ENCODE measurements at regions not wholly inside any gene's neighbourhood (a gene's known extent, or its start where the extent isn't known, plus 50 kb on each side); places are given as distances from the start of the nearest gene placed in this dataset.

- no peaks in the 10 kb centered on the region for H3K79me2 ChIP-seq (ENCODE audit: insufficient read depth, low read length)
- H4K91ac ChIP-seq (ENCODE audit: insufficient read length, low read depth, low read length): no peak overlapping the region
- H2AFZ ChIP-seq (ENCODE audit: low read length): no peak overlapping the region
- H2BK120ac ChIP-seq (ENCODE audit: low read depth, low read length, poor library complexity, severe bottlenecking): no peak overlapping the region
- no peak overlapping the region for H2BK5ac ChIP-seq (ENCODE audit: insufficient read length, low read length)
- H2BK15ac ChIP-seq (ENCODE audit: low read depth, low read length): no peak overlapping the region; the same call in 1 of the 2 replicates
- no peak overlapping the region for H3K27ac ChIP-seq (ENCODE audit: insufficient read length, low read depth, low read length)
- H3K9me3 Mint-ChIP-seq: no peaks in the 10 kb centered on the region; a peak in 1 of 5 replicates
- H3K9ac ChIP-seq (ENCODE audit: extremely low read depth, insufficient read length, low read length): no peak overlapping the region
- 0 out of 7 replicates have a peak overlapping the region, but pooled peaks of 1 of the 3 experiments have one; percentile 49 for H3K27ac Mint-ChIP-seq
- DNase-seq: no peak
- H4K8ac ChIP-seq (replicated peaks; ENCODE audit: insufficient read length, low read depth, low read length): no peak overlapping the region
- H3K79me1 ChIP-seq (ENCODE audit: insufficient read depth, low read depth, low read length, poor library complexity, severe bottlenecking): no peaks in the 10 kb centered on the region
- H3K4me1 Mint-ChIP-seq: peaks cover 0 to 6% of the 10 kb centered on the region in 2 experiments; a peak in 2 of 4 replicates
- H3K4me3 Mint-ChIP-seq: no peak overlapping the region
- no peaks in the 10 kb centered on the region for H3K4me1 ChIP-seq (ENCODE audit: insufficient read depth, low read length)
- no peaks in the 10 kb centered on the region for H3K27me3 Mint-ChIP-seq (ENCODE audit: low read depth)
- H3K4ac ChIP-seq (ENCODE audit: low read depth, low read length): no peak overlapping the region
- H3K14ac ChIP-seq (ENCODE audit: insufficient read depth, low read length): no peak overlapping the region
- no peak for TF ChIP-seq CTCF (conservative IDR thresholded peaks at IDR 0.05)
- no peaks in the 10 kb centered on the region for H3K23me2 ChIP-seq (ENCODE audit: insufficient read length, low read depth, low read length, poor library complexity, severe bottlenecking)
- H3K56ac ChIP-seq (ENCODE audit: insufficient read length, low read depth, low read length): no peak overlapping the region
- H4K20me1 ChIP-seq (ENCODE audit: control insufficient read depth, insufficient read depth, insufficient read length): no peaks in the 10 kb centered on the region
- H3K36me3 Mint-ChIP-seq (ENCODE audit: insufficient read depth in 1 of 3, low read depth in 3 of 3): no peaks in the 10 kb centered on the region
- no CpG with 5 or more reads among the region's 7 CpGs for WGBS (ENCODE audit: extremely low coverage, insufficient read length, low lambda C conversion rate)
- no peak overlapping the region for H2BK12ac ChIP-seq (ENCODE audit: insufficient read length, low read depth, low read length)
- no peak overlapping the region for H2BK20ac ChIP-seq (ENCODE audit: low read depth, low read length, poor library complexity, severe bottlenecking)
- no peak overlapping the region for H4K5ac ChIP-seq (ENCODE audit: insufficient read length, low read depth, low read length)
- H3T11ph ChIP-seq (ENCODE audit: low read length): no peak overlapping the region
- H3K27me3 ChIP-seq (ENCODE audit: insufficient read depth, low read length): no peaks in the 10 kb centered on the region
- H3K23ac ChIP-seq (ENCODE audit: insufficient read length, low read depth, low read length): no peak overlapping the region
- H3K18ac ChIP-seq (ENCODE audit: insufficient read length, low read depth, low read length): no peak overlapping the region
- H3K9me3 ChIP-seq (ENCODE audit: control insufficient read depth, low read depth, low read length): no peaks in the 10 kb centered on the region
- no peak overlapping the region for H3K4me2 ChIP-seq (ENCODE audit: insufficient read depth, insufficient read length, low read length)
- H2AK5ac ChIP-seq (ENCODE audit: insufficient read length, low read length): no peak overlapping the region
Observed at GRCh38 chr9:75633451-75634057, 256.9 kb upstream of the PCSK5 start.

Measured in H9 (cell line).